ENCODE measurements at regions not wholly inside any gene's neighbourhood (a gene's known extent, or its start where the extent isn't known, plus 50 kb on each side); places are given as distances from the start of the nearest gene placed in this dataset.

- TF ChIP-seq CTCF (IDR thresholded peaks at IDR 0.05) (no peak), POLR2A (IDR thresholded peaks at IDR 0.05) (no peak)
Measured at GRCh38 chr1:67491280-67491679, 61.1 kb upstream of the SERBP1 start.
